HCT116 (cell line): ENCODE measurements at regions not wholly inside any gene's neighbourhood (a gene's known extent, or its start where the extent isn't known, plus 50 kb on each side); places are given as distances from the start of the nearest gene placed in this dataset.

Source experiments
- ATAC-seq: fragments of 200-7000 bp; cut with Tn5 transposase; 2 replicates; pipeline ENCODE4 v1.9.1; 2020; ENCODE audit warnings: mild to moderate bottlenecking, moderate library complexity
- BruUV-seq: library from RNA; stranded (reverse); fragments of 400-500 nt; replicated peaks from 2 replicates; lab custom pipeline; 2021; lab: Mats Ljungman, UMichigan
- CTCF ChIA-PET: fragments of 300-600 bp; sonication (Branson Sonifier 250); formaldehyde crosslinking; loops from one replicate; lab custom pipeline; 2021; ENCODE audit warnings: antibody characterized with exemption; lab: Charles Lee
- POLR2A ChIA-PET: fragments of 300-600, 350-600 bp; sonication (Branson Sonifier 250); formaldehyde crosslinking; loops from one replicate; lab custom pipeline; 2021; ENCODE audit warnings: antibody characterized with exemption; lab: Charles Lee
- RAD21 ChIA-PET, 2 experiments: fragments of 300-600 bp; sonication (Branson Sonifier 250); formaldehyde crosslinking; loops; one replicate each; lab custom pipeline; 2023; ENCODE audit warnings: low total read pairs in 2 of 2; ENCODE audit not compliant: uncharacterized antibody in 2 of 2, unreplicated experiment in 2 of 2, low non-redundant PET in 1 of 2; lab: Charles Lee
- DNase-seq: peaks from one replicate; pipeline ENCODE4 v3.0.0-alpha.2; 2010; ENCODE audit warnings: low read depth, low spot score
- H2AFZ ChIP-seq: fragments of 200-600 bp; shearing (Covaris generic), sonication (generic); 2 replicates; pipeline ENCODE4 v1.6.1; 2017; ENCODE audit warnings: low read depth, mixed run types, mixed read lengths, antibody characterized with exemption, low read length; ENCODE audit not compliant: poor library complexity, severe bottlenecking
- H3K27ac ChIP-seq: 2 replicates; pipeline ENCODE4 v1.5.1; 2012; ENCODE audit warnings: low read depth, low read length
- H3K27me3 ChIP-seq: fragments of 200-600 bp; sonication (generic); 2 replicates; pipeline ENCODE4 v1.6.1; 2016; ENCODE audit warnings: mixed run types, low read length, mixed read lengths; ENCODE audit not compliant: insufficient read depth
- H3K36me3 ChIP-seq, 2 experiments: fragments of 200-500 bp in 1 of 2; fragments of 200-600 bp in 1 of 2; sonication (Bioruptor generic) in 1 of 2; sonication (generic) in 1 of 2; 2 replicates each; pipeline versions ENCODE4 v1.5.1 to v1.6.1; 2014 to 2016; ENCODE audit warnings: low read length in 2 of 2, inconsistent platforms in 1 of 2, mixed read lengths in 1 of 2, mixed run types in 1 of 2; ENCODE audit not compliant: insufficient read depth in 2 of 2, control insufficient read depth in 1 of 2
- H3K4me1 ChIP-seq, 2 experiments: fragments of 200-600 bp in 1 of 2; sonication (generic) in 1 of 2; 2 replicates each; pipeline versions ENCODE4 v1.5.1 to v1.6.1; 2012 to 2017; ENCODE audit warnings: low read length in 2 of 2, inconsistent platforms in 1 of 2, mild to moderate bottlenecking in 1 of 2, mixed read lengths in 1 of 2, mixed run types in 1 of 2, moderate library complexity in 1 of 2; ENCODE audit not compliant: insufficient read depth in 2 of 2, control insufficient read depth in 1 of 2
- H3K4me2 ChIP-seq: fragments of 200-600 bp; sonication (generic); 2 replicates; pipeline ENCODE4 v1.6.1; 2017; ENCODE audit warnings: mixed run types, low read length, mixed read lengths
- H3K4me3 ChIP-seq, 2 experiments: fragments of 200-600 bp in 1 of 2; sonication (generic) in 1 of 2; replicated peaks in 1 of 2; 2 replicates each; pipeline ENCODE4 v1.5.1; 2011 to 2016; ENCODE audit warnings: low read length in 2 of 2, control low read depth in 1 of 2, low read depth in 1 of 2, mild to moderate bottlenecking in 1 of 2, mixed read lengths in 1 of 2, mixed run types in 1 of 2
- H3K79me2 ChIP-seq: fragments of 200-600 bp; sonication (generic); 2 replicates; pipeline ENCODE4 v1.6.1; 2017; ENCODE audit warnings: mild to moderate bottlenecking, mixed run types, low read length, moderate library complexity, mixed read lengths; ENCODE audit not compliant: insufficient read depth
- H3K9ac ChIP-seq: fragments of 200-600 bp; sonication (generic); 2 replicates; pipeline ENCODE4 v1.6.1; 2016; ENCODE audit warnings: low read length, mixed read lengths
- H3K9me2 ChIP-seq: fragments of 200-600 bp; sonication (generic), shearing (Covaris generic); 2 replicates; pipeline ENCODE4 v1.6.1; 2017; ENCODE audit warnings: mixed run types, mild to moderate bottlenecking, moderate library complexity; ENCODE audit not compliant: insufficient read depth
- H3K9me3 ChIP-seq, 2 experiments: fragments of 200-500 bp in 1 of 2; fragments of 200-600 bp in 1 of 2; sonication (Bioruptor generic) in 1 of 2; sonication (generic) in 1 of 2; 2 replicates each; pipeline ENCODE4 v1.6.1; 2014 to 2017; ENCODE audit warnings: low read length in 2 of 2, mixed read lengths in 2 of 2, inconsistent platforms in 1 of 2, low read depth in 1 of 2, mild to moderate bottlenecking in 1 of 2, mixed run types in 1 of 2, moderate library complexity in 1 of 2; ENCODE audit not compliant: control insufficient read depth in 1 of 2, insufficient read depth in 1 of 2
- H4K20me1 ChIP-seq: fragments of 200-600 bp; sonication (generic), shearing (Covaris generic); 2 replicates; pipeline ENCODE4 v1.6.1; 2017; ENCODE audit warnings: mixed run types, mild to moderate bottlenecking, moderate library complexity; ENCODE audit not compliant: insufficient read depth
- ATF3 ChIP-seq: IDR thresholded peaks from 2 replicates; pipeline ENCODE4 v1.6.1; 2012
- CEBPB ChIP-seq: IDR thresholded peaks from 2 replicates; pipeline ENCODE4 v1.6.1; 2012; ENCODE audit warnings: low read depth
- CTCF ChIP-seq, 3 experiments: fragments of 200-600 bp in 1 of 3; sonication (generic) in 1 of 3; IDR thresholded peaks in 2 of 3; conservative IDR thresholded peaks in 1 of 3; 2 replicates each; pipeline ENCODE4 v1.5.1; 2012 to 2017; ENCODE audit warnings: low read depth in 2 of 3, low read length in 2 of 3, antibody characterized with exemption in 1 of 3, borderline replicate concordance in 1 of 3, control low read depth in 1 of 3, mild to moderate bottlenecking in 1 of 3, mixed read lengths in 1 of 3, mixed run types in 1 of 3, moderate library complexity in 1 of 3; ENCODE audit not compliant: insufficient read depth in 1 of 3
- EGR1 ChIP-seq: IDR thresholded peaks from 2 replicates; pipeline ENCODE4 v1.6.1; 2012; ENCODE audit warnings: low read depth
- EZH2phosphoT487 ChIP-seq: fragments of 200-600 bp; IDR thresholded peaks from 2 replicates; pipeline ENCODE4 v1.6.1; 2018; ENCODE audit warnings: antibody characterized with exemption, borderline replicate concordance
- FOSL1 ChIP-seq: IDR thresholded peaks from 2 replicates; pipeline ENCODE4 v1.6.1; 2012; ENCODE audit warnings: low read depth
- MAX ChIP-seq: IDR thresholded peaks from 2 replicates; pipeline ENCODE4 v1.6.1; 2012
- POLR2A ChIP-seq: IDR thresholded peaks from 2 replicates; pipeline ENCODE4 v1.7.0; 2011; ENCODE audit warnings: borderline replicate concordance; ENCODE audit not compliant: insufficient read depth, insufficient read length; ENCODE audit errors: extremely low read depth
- POLR2AphosphoS5 ChIP-seq: IDR thresholded peaks from 2 replicates; pipeline ENCODE4 v1.6.1; 2011; ENCODE audit warnings: mild to moderate bottlenecking, low read depth, low read length, moderate library complexity
- RAD21 ChIP-seq: IDR thresholded peaks from 2 replicates; pipeline ENCODE4 v1.6.1; 2012; ENCODE audit warnings: low read depth, mild to moderate bottlenecking
- REST ChIP-seq: IDR thresholded peaks from 2 replicates; pipeline ENCODE4 v1.6.1; 2012; ENCODE audit warnings: low read depth
- SIN3A ChIP-seq: IDR thresholded peaks from 2 replicates; pipeline ENCODE4 v1.6.1; 2012; ENCODE audit warnings: low read depth
- SP1 ChIP-seq: IDR thresholded peaks from 2 replicates; pipeline ENCODE4 v1.6.1; 2012; ENCODE audit warnings: low read depth
- SRF ChIP-seq: IDR thresholded peaks from 2 replicates; pipeline ENCODE4 v1.6.1; 2012; ENCODE audit warnings: low read depth
- TCF7L2 ChIP-seq: IDR thresholded peaks from 2 replicates; pipeline ENCODE4 v1.7.0; 2011; ENCODE audit warnings: borderline replicate concordance, inconsistent platforms; ENCODE audit not compliant: insufficient read depth, insufficient read length; ENCODE audit errors: extremely low read depth
- YY1 ChIP-seq: IDR thresholded peaks from 2 replicates; pipeline ENCODE4 v1.6.1; 2011; ENCODE audit warnings: low read length, low read depth, moderate library complexity, mild to moderate bottlenecking; ENCODE audit not compliant: insufficient replicate concordance; ENCODE audit errors: extremely low read depth
- ZFX ChIP-seq: fragments of 450-650 bp; IDR thresholded peaks from 2 replicates; pipeline ENCODE4 v1.6.1; 2017
- ZNF274 ChIP-seq: fragments of 200-500 bp; sonication (Bioruptor generic); IDR thresholded peaks from 2 replicates; pipeline ENCODE4 v1.6.1; 2014; ENCODE audit warnings: mild to moderate bottlenecking, low read depth, low read length, inconsistent platforms
- intact Hi-C: fragments of 100-400 bp; cut with micrococcal nuclease; formaldehyde crosslinking; loops from 2 replicates; pipeline ENCODE4 v1.10.0; 2022

GRCh38 chrX:25083661-25084060 lies 67.9 kb upstream of the ARX start:
- Histone ChIP-seq H4K20me1 (no peaks in the 10 kb centered on the region), H3K4me2 (peak overlapping the region; percentile 2; the same call in 1 of the 2 replicates), H3K9me2 (no peaks in the 10 kb centered on the region), H3K9me3 (no peaks in the 10 kb centered on the region), H3K4me3 (no peak overlapping the region), H3K36me3 (no peaks in the 10 kb centered on the region), H3K27ac (no peak overlapping the region), H3K27me3 (no peaks in the 10 kb centered on the region), H3K79me2 (no peaks in the 10 kb centered on the region), H3K9ac (no peak overlapping the region), H3K4me1 (peaks cover 0 to 6% of the 10 kb centered on the region in 2 experiments; a peak in 1 of 4 replicates), H2AFZ (no peak overlapping the region)
- RAD21 ChIA-PET: no interaction called here
- CTCF ChIA-PET: no interaction called here
- intact Hi-C loops: no loop called here
- ATAC-seq (no peak; the same call in 1 of the 2 replicates), DNase-seq (no peak)
- POLR2A ChIA-PET: no interaction called here
- BruUV-seq: no TSS peak
- TF ChIP-seq ZNF274 (no peak), SRF (no peak), CTCF (IDR thresholded peaks at IDR 0.05 in 2 of 3, conservative IDR thresholded peaks at IDR 0.05 in 1 of 3; ENCODE audit: borderline replicate concordance in 1 of 3, insufficient read depth in 1 of 3, low read depth in 2 of 3, low read length in 2 of 3) (no peak), EZH2phosphoT487 (no peak), YY1 (no peak), POLR2A (no peak), CEBPB (no peak), POLR2AphosphoS5 (no peak), ATF3 (no peak), SP1 (no peak), SIN3A (no peak), MAX (no peak), EGR1 (no peak), ZFX (no peak), REST (no peak), RAD21 (no peak), TCF7L2 (no peak), FOSL1 (no peak)
